ENCODE measurements at regions not wholly inside any gene's neighbourhood (a gene's known extent, or its start where the extent isn't known, plus 50 kb on each side); places are given as distances from the start of the nearest gene placed in this dataset.
"Not testable (repeated sequence)": the region's sequence is repeated elsewhere in the genome, so short reads cannot be mapped to it uniquely, and the experiment has no call there.

GRCh38 chr10:64316833-64317232 lies 795.6 kb downstream of the REEP3 start:
- POLR2A ChIA-PET, result no interaction called here
- Mint-ChIP-seq H3K4me1 (no peaks in the 10 kb centered on the region), H3K9me3 (peaks cover 0 to 3% (median 0%) of the 10 kb centered on the region in 9 donors), H3K27ac (no peak overlapping the region), H3K27me3 (no peaks in the 10 kb centered on the region), H3K36me3 (no peaks in the 10 kb centered on the region), H3K4me3 (no peak overlapping the region)
- DNase-seq (no peak), ATAC-seq (no peak)

GRCh38 chr10:64320448-64320847 lies 799.2 kb downstream of the REEP3 start:
- POLR2A ChIA-PET, result no interaction called here
- Mint-ChIP-seq H3K4me1 (no peaks in the 10 kb centered on the region), H3K9me3 (peaks cover 0 to 17% (median 5%) of the 10 kb centered on the region in 9 donors), H3K27ac (no peak overlapping the region), H3K27me3 (no peaks in the 10 kb centered on the region), H3K36me3 (no peaks in the 10 kb centered on the region), H3K4me3 (no peak overlapping the region)
- ATAC-seq (no peak), DNase-seq (no peak)

GRCh38 chr10:64329510-64329909 lies 808.3 kb downstream of the REEP3 start:
- peaks cover 0 to 8% (median 0%) of the 10 kb centered on the region in 3 donors for H3K36me3 Mint-ChIP-seq
- ATAC-seq (no peak), DNase-seq (no peak)
- H3K9me3 Mint-ChIP-seq, result peaks cover 8 to 42% (median 16%) of the 10 kb centered on the region in 9 donors
- no peak overlapping the region for H3K27ac Mint-ChIP-seq
- no peaks in the 10 kb centered on the region for H3K4me1 Mint-ChIP-seq
- POLR2A ChIA-PET, result no interaction called here
- no peaks in the 10 kb centered on the region for H3K27me3 Mint-ChIP-seq
- H3K4me3 Mint-ChIP-seq, result no peak overlapping the region

- ATAC-seq (no peak), DNase-seq (no peak)
- Mint-ChIP-seq H3K4me1 (no peaks in the 10 kb centered on the region), H3K36me3 (no peaks in the 10 kb centered on the region), H3K9me3 (peaks cover under 1 to 23% (median 6%) of the 10 kb centered on the region in 9 donors), H3K27ac (no peak overlapping the region), H3K4me3 (no peak overlapping the region), H3K27me3 (no peaks in the 10 kb centered on the region)
- POLR2A ChIA-PET, result no interaction called here
These were observed 811.4 kb downstream of the REEP3 start for GRCh38 chr10:64332551-64332950.

GRCh38 chr10:64334084-64334483 lies 812.9 kb downstream of the REEP3 start:
- POLR2A ChIA-PET, result no interaction called here
- Mint-ChIP-seq H3K9me3 (peaks cover 0 to 32% (median 6%) of the 10 kb centered on the region in 9 donors), H3K4me3 (no peak overlapping the region), H3K36me3 (no peaks in the 10 kb centered on the region), H3K27me3 (no peaks in the 10 kb centered on the region), H3K27ac (no peak overlapping the region), H3K4me1 (no peaks in the 10 kb centered on the region)
- ATAC-seq, result no peak
- DNase-seq, result no peak

- H3K36me3 Mint-ChIP-seq, result no peaks in the 10 kb centered on the region
These were observed 823.0 kb downstream of the REEP3 start for GRCh38 chr10:64344211-64344610.

GRCh38 chr10:64345856-64346255 lies 824.7 kb downstream of the REEP3 start:
- Mint-ChIP-seq H3K36me3 (peaks cover 0 to 3% (median 0%) of the 10 kb centered on the region in 3 donors), H3K27me3 (no peaks in the 10 kb centered on the region), H3K27ac (no peak overlapping the region), H3K4me3 (no peak overlapping the region), H3K9me3 (peaks cover 0 to 11% (median 2%) of the 10 kb centered on the region in 9 donors), H3K4me1 (no peaks in the 10 kb centered on the region)
- POLR2A ChIA-PET, result no interaction called here
- DNase-seq, result no peak
- ATAC-seq, result no peak

More at GRCh38 chr10:64344211-64344610, 823.0 kb downstream of the REEP3 start:
- H3K9me3 Mint-ChIP-seq, result peaks cover 0 to 11% (median 1%) of the 10 kb centered on the region in 9 donors
- no peak overlapping the region for H3K4me3 Mint-ChIP-seq
- H3K4me1 Mint-ChIP-seq, result no peaks in the 10 kb centered on the region
- ATAC-seq (no peak), DNase-seq (no peak)
- POLR2A ChIA-PET, result no interaction called here
- no peak overlapping the region for H3K27ac Mint-ChIP-seq
- no peaks in the 10 kb centered on the region for H3K27me3 Mint-ChIP-seq

GRCh38 chr10:64346389-64346788 lies 825.2 kb downstream of the REEP3 start:
- Mint-ChIP-seq H3K4me3 (no peak overlapping the region), H3K36me3 (peaks cover 0 to 3% (median 0%) of the 10 kb centered on the region in 3 donors), H3K4me1 (no peaks in the 10 kb centered on the region), H3K27me3 (no peaks in the 10 kb centered on the region), H3K27ac (no peak overlapping the region), H3K9me3 (peaks cover 0 to 11% (median 2%) of the 10 kb centered on the region in 9 donors)
- POLR2A ChIA-PET, result no interaction called here
- ATAC-seq, result no peak
- DNase-seq, result no peak

- peaks cover 0 to 3% (median 0%) of the 10 kb centered on the region in 3 donors for H3K36me3 Mint-ChIP-seq
- H3K27ac Mint-ChIP-seq, result no peak overlapping the region
- POLR2A ChIA-PET, result no interaction called here
- DNase-seq (no peak), ATAC-seq (no peak)
- H3K4me1 Mint-ChIP-seq, result no peaks in the 10 kb centered on the region
- peaks cover 0 to 16% (median 2%) of the 10 kb centered on the region in 9 donors for H3K9me3 Mint-ChIP-seq
- H3K27me3 Mint-ChIP-seq, result no peaks in the 10 kb centered on the region
- H3K4me3 Mint-ChIP-seq, result no peak overlapping the region
These were observed 829.5 kb downstream of the REEP3 start for GRCh38 chr10:64350665-64351064.

GRCh38 chr10:64358907-64359306 lies 837.7 kb downstream of the REEP3 start:
- H3K27me3 Mint-ChIP-seq, result no peaks in the 10 kb centered on the region
- POLR2A ChIA-PET, result no interaction called here

GRCh38 chr10:64360240-64360639 lies 839.0 kb downstream of the REEP3 start:
- ATAC-seq, DNase-seq, H3K36me3 Mint-ChIP-seq, H3K27me3 Mint-ChIP-seq, H3K4me1 Mint-ChIP-seq, POLR2A ChIA-PET, H3K27ac Mint-ChIP-seq, H3K4me3 Mint-ChIP-seq: not testable (repeated sequence)
- peaks cover 0 to 30% (median 5%) of the 10 kb centered on the region in 9 donors for H3K9me3 Mint-ChIP-seq

More at GRCh38 chr10:64358907-64359306, 837.7 kb downstream of the REEP3 start:
- no peaks in the 10 kb centered on the region for H3K4me1 Mint-ChIP-seq
- ATAC-seq, result no peak
- DNase-seq, result no peak
- H3K27ac Mint-ChIP-seq, result no peak overlapping the region
- H3K4me3 Mint-ChIP-seq, result no peak overlapping the region
- H3K36me3 Mint-ChIP-seq, result no peaks in the 10 kb centered on the region
- H3K9me3 Mint-ChIP-seq, result peaks cover 0 to 33% (median 5%) of the 10 kb centered on the region in 9 donors

GRCh38 chr10:64363687-64364086 lies 842.5 kb downstream of the REEP3 start:
- Mint-ChIP-seq H3K27me3 (no peaks in the 10 kb centered on the region), H3K9me3 (peaks cover 0 to 25% (median 4%) of the 10 kb centered on the region in 9 donors), H3K27ac (no peak overlapping the region), H3K4me3 (no peak overlapping the region), H3K4me1 (no peaks in the 10 kb centered on the region), H3K36me3 (no peaks in the 10 kb centered on the region)
- DNase-seq (no peak), ATAC-seq (no peak)
- POLR2A ChIA-PET, result no interaction called here

GRCh38 chr10:64365663-64366062 lies 844.5 kb downstream of the REEP3 start:
- Mint-ChIP-seq H3K4me1 (no peaks in the 10 kb centered on the region), H3K9me3 (peaks cover 0 to 19% (median 3%) of the 10 kb centered on the region in 9 donors), H3K27ac (no peak overlapping the region), H3K27me3 (no peaks in the 10 kb centered on the region), H3K4me3 (no peak overlapping the region), H3K36me3 (no peaks in the 10 kb centered on the region)
- no peak for ATAC-seq
- POLR2A ChIA-PET, result no interaction called here
- no peak for DNase-seq

- POLR2A ChIA-PET, result no interaction called here
- Mint-ChIP-seq H3K27me3 (no peaks in the 10 kb centered on the region), H3K4me1 (no peaks in the 10 kb centered on the region), H3K36me3 (no peaks in the 10 kb centered on the region), H3K9me3 (peaks cover 0 to 17% (median 3%) of the 10 kb centered on the region in 9 donors), H3K27ac (no peak overlapping the region), H3K4me3 (no peak overlapping the region)
- ATAC-seq (no peak), DNase-seq (no peak)
These were observed 847.1 kb downstream of the REEP3 start for GRCh38 chr10:64368298-64368697.

All from naive thymus-derived CD8-positive, alpha-beta T cell (primary cell).